PC-3 (cell line): ENCODE measurements at regions not wholly inside any gene's neighbourhood (a gene's known extent, or its start where the extent isn't known, plus 50 kb on each side); places are given as distances from the start of the nearest gene placed in this dataset.

Experiments used
- ATAC-seq: fragments of 200-7000 bp; cut with Tn5 transposase; 2 replicates; pipeline ENCODE4 v1.9.1; 2020; ENCODE audit warnings: mild to moderate bottlenecking, moderate library complexity
- BruUV-seq: library from RNA; stranded (reverse); fragments of 400-500 nt; replicated peaks from 2 replicates; lab custom pipeline; 2021; lab: Mats Ljungman, UMichigan
- CTCF ChIA-PET: fragments of 300-600 bp; sonication (Branson Sonifier 250); formaldehyde crosslinking; loops from one replicate; lab custom pipeline; 2022; ENCODE audit warnings: antibody characterized with exemption; lab: Charles Lee
- POLR2A ChIA-PET: fragments of 300-600 bp; sonication (Branson Sonifier 250); formaldehyde crosslinking; loops from one replicate; lab custom pipeline; 2022; ENCODE audit warnings: antibody characterized with exemption; ENCODE audit not compliant: unreplicated experiment; lab: Charles Lee
- DNase-seq: peaks from one replicate; pipeline ENCODE4 v3.0.0-alpha.2; 2015
- H2AFZ ChIP-seq: fragments of 300-600 bp; sonication (generic); 2 replicates; pipeline ENCODE4 v1.6.0; 2016; ENCODE audit warnings: antibody characterized with exemption, low read length
- H3F3A ChIP-seq: fragments of 300-600 bp; sonication (generic); one replicate; pipeline ENCODE4 v1.6.0; 2017; ENCODE audit warnings: antibody characterized with exemption, low read length, control low read depth, mild to moderate bottlenecking; ENCODE audit not compliant: unreplicated experiment
- H3K27ac ChIP-seq: fragments of 300-600 bp; sonication (generic); 2 replicates; pipeline ENCODE4 v1.5.1; 2016; ENCODE audit warnings: mild to moderate bottlenecking, low read length
- H3K27me3 ChIP-seq: fragments of 300-600 bp; sonication (generic); 2 replicates; pipeline ENCODE4 v1.6.1; 2016; ENCODE audit warnings: low read length, mixed read lengths
- H3K36me3 ChIP-seq: fragments of 300-600 bp; sonication (generic); 2 replicates; pipeline ENCODE4 v1.6.1; 2016; ENCODE audit warnings: low read depth, mixed run types, low read length, mixed read lengths
- H3K4me1 ChIP-seq: fragments of 300-600 bp; sonication (generic); 2 replicates; pipeline ENCODE4 v1.5.1; 2016; ENCODE audit warnings: low read length; ENCODE audit not compliant: insufficient read depth
- H3K4me2 ChIP-seq: fragments of 300-600 bp; sonication (generic); 2 replicates; pipeline ENCODE4 v1.6.0; 2016; ENCODE audit warnings: low read length
- H3K4me3 ChIP-seq: fragments of 300-600 bp; sonication (generic); 2 replicates; pipeline ENCODE4 v1.5.1; 2016; ENCODE audit warnings: mild to moderate bottlenecking, low read length, mixed read lengths
- H3K79me2 ChIP-seq: fragments of 300-600 bp; sonication (generic); 2 replicates; pipeline ENCODE4 v1.6.1; 2017; ENCODE audit warnings: low read length, mixed read lengths
- H3K9ac ChIP-seq: fragments of 300-600 bp; sonication (generic); 2 replicates; pipeline ENCODE4 v1.6.0; 2016; ENCODE audit warnings: mild to moderate bottlenecking, low read length
- H3K9me2 ChIP-seq: fragments of 300-600 bp; sonication (generic); replicated peaks from 2 replicates; pipeline ENCODE4 v1.6.1; 2016; ENCODE audit warnings: mixed run types, low read length, mixed read lengths
- H3K9me3 ChIP-seq: fragments of 300-600 bp; sonication (generic); 2 replicates; pipeline ENCODE4 v1.6.1; 2016; ENCODE audit warnings: low read length, mixed read lengths
- H4K20me1 ChIP-seq: fragments of 300-600 bp; sonication (generic); 2 replicates; pipeline ENCODE4 v1.6.1; 2016; ENCODE audit warnings: low read length, mixed read lengths
- CTCF ChIP-seq: fragments of 300-600 bp; sonication (generic); conservative IDR thresholded peaks from 2 replicates; pipeline ENCODE4 v1.5.1; 2017; ENCODE audit warnings: antibody characterized with exemption, low read depth, mild to moderate bottlenecking, low read length
- EZH2 ChIP-seq: fragments of 300-600 bp; sonication (generic); IDR thresholded peaks from one replicate; pipeline ENCODE4 v1.6.1; 2017; ENCODE audit warnings: antibody characterized with exemption, mild to moderate bottlenecking, low read length; ENCODE audit not compliant: unreplicated experiment
- EZH2phosphoT487 ChIP-seq: fragments of 300-600 bp; sonication (generic); IDR thresholded peaks from 2 replicates; pipeline ENCODE4 v1.6.1; 2018; ENCODE audit warnings: mild to moderate bottlenecking, antibody characterized with exemption, low read length, borderline replicate concordance
- intact Hi-C: fragments of 100-400 bp; cut with micrococcal nuclease; formaldehyde crosslinking; loops from 2 replicates; pipeline ENCODE4 v1.9.0; 2023

GRCh38 chr6:8182902-8183665 is 80.7 kb upstream of the EEF1E1 start:
- ATAC-seq (no peak), DNase-seq (no peak)
- H3K4me3 ChIP-seq: no peak overlapping the region
- H3K9me2 ChIP-seq: no peaks in the 10 kb centered on the region
- TF ChIP-seq EZH2phosphoT487 (no peak), CTCF (no peak), EZH2 (no peak)
- no TSS peak for BruUV-seq
- H2AFZ ChIP-seq: no peak overlapping the region
- H3K4me1 ChIP-seq: no peaks in the 10 kb centered on the region
- ChIA-PET CTCF (no interaction called here), POLR2A (no interaction called here)
- no peak overlapping the region for H3K9ac ChIP-seq
- H3K79me2 ChIP-seq: no peaks in the 10 kb centered on the region
- no peak overlapping the region for H3K4me2 ChIP-seq
- no peaks in the 10 kb centered on the region for H3K9me3 ChIP-seq
- peaks cover 46% of the 10 kb centered on the region for H3K27me3 ChIP-seq
- H3K36me3 ChIP-seq: no peaks in the 10 kb centered on the region
- no peaks in the 10 kb centered on the region for H3F3A ChIP-seq
- no peak overlapping the region for H3K27ac ChIP-seq
- intact Hi-C loops: no loop called here
- no peaks in the 10 kb centered on the region for H4K20me1 ChIP-seq

- Histone ChIP-seq H3K9ac (no peak overlapping the region), H3K9me2 (no peaks in the 10 kb centered on the region), H4K20me1 (no peaks in the 10 kb centered on the region), H3K27ac (no peak overlapping the region), H3K79me2 (no peaks in the 10 kb centered on the region), H2AFZ (no peak overlapping the region), H3K4me2 (no peak overlapping the region), H3F3A (no peaks in the 10 kb centered on the region), H3K27me3 (peaks cover 46% of the 10 kb centered on the region), H3K4me3 (no peak overlapping the region), H3K4me1 (no peaks in the 10 kb centered on the region), H3K36me3 (no peaks in the 10 kb centered on the region), H3K9me3 (no peaks in the 10 kb centered on the region)
- DNase-seq: no peak
- no TSS peak for BruUV-seq
- ChIA-PET CTCF (no interaction called here), POLR2A (no interaction called here)
- ATAC-seq: no peak
- intact Hi-C loops: no loop called here
- TF ChIP-seq EZH2: no peak
- no peak for TF ChIP-seq CTCF
- TF ChIP-seq EZH2phosphoT487: no peak
Measured at GRCh38 chr6:8181951-8182845, 79.8 kb upstream of the EEF1E1 start.
